ENCODE measurements at regions not wholly inside any gene's neighbourhood (a gene's known extent, or its start where the extent isn't known, plus 50 kb on each side); places are given as distances from the start of the nearest gene placed in this dataset.

DNA sequence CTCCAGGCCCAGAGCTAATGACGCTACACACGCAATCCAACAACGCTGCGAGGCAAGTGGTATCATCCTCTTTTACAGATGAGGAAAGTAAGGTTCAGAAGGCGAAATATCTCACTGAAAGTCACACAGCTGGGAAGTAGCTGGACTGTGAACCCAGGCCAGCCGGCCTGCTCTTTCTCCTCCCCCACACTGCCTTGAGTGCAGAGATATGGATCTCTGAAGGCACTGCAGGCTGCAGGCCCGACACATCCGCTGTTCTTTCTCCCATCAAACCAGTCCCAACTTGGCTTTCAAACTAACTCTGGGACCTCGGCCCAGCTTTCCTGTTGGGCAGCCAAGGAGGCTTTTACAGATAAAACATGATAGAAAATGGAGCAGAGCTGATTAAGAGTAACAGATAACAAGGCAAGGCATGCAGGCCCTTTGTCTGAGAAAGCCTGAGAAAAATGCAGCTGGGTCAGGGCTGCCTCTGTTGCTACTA lies 64.0 kb upstream of the PTPRJ start:
- TF ChIP-seq, protein P1, sequence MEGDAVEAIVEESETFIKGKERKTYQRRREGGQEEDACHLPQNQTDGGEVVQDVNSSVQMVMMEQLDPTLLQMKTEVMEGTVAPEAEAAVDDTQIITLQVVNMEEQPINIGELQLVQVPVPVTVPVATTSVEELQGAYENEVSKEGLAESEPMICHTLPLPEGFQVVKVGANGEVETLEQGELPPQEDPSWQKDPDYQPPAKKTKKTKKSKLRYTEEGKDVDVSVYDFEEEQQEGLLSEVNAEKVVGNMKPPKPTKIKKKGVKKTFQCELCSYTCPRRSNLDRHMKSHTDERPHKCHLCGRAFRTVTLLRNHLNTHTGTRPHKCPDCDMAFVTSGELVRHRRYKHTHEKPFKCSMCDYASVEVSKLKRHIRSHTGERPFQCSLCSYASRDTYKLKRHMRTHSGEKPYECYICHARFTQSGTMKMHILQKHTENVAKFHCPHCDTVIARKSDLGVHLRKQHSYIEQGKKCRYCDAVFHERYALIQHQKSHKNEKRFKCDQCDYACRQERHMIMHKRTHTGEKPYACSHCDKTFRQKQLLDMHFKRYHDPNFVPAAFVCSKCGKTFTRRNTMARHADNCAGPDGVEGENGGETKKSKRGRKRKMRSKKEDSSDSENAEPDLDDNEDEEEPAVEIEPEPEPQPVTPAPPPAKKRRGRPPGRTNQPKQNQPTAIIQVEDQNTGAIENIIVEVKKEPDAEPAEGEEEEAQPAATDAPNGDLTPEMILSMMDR (IDR thresholded peaks at IDR 0.05; ENCODE audit: low read depth, low read length) = no peak
- no peak overlapping the region for H3K4me3 ChIP-seq (ENCODE audit: low read depth, low read length)

DNA sequence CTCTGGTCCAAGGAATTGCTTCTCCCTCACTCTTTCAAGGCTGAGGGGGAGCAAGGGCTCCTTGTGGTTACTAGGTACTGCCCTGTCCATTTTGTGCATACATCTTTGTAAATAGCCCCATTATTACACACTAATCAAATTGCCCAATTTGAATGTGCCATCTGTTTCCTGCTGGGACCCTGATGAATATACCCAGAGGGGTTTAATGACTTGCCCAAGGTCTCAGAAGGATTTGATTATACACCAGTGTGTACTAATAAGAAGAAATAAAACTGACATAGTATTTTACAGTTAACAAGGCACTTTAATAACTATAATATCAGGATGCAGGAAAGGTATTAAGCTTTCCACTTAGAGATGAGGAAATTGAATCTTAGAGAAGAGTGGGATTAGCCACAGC lies 64.6 kb upstream of the PTPRJ start:
- TF ChIP-seq, protein P1 (IDR thresholded peaks at IDR 0.05; ENCODE audit: low read depth, low read length) = no peak
- H3K4me3 ChIP-seq (ENCODE audit: low read depth, low read length) = no peak overlapping the region

DNA sequence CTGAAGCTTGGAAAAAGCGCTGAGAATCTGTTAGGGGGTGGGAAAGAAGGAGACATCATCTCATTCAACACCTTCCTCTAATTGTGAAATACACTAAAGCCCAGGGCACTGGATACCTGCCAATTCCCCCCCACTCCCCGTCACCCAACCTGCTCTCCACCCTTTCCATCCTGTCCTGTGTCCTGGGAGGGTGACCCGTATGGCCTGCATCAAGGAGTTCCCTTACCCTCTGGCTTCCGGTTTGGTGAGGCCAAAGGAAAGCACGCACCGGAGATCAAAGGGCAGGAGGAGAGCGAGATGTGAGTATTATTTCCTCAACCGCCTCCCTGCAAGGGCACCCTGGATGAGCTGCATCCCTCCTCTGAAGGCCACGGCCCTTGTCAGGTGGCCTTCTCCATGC lies 65.0 kb upstream of the PTPRJ start:
- TF ChIP-seq, protein P1 (IDR thresholded peaks at IDR 0.05; ENCODE audit: low read depth, low read length) = no peak
- no peak overlapping the region for H3K4me3 ChIP-seq (ENCODE audit: low read depth, low read length)

DNA sequence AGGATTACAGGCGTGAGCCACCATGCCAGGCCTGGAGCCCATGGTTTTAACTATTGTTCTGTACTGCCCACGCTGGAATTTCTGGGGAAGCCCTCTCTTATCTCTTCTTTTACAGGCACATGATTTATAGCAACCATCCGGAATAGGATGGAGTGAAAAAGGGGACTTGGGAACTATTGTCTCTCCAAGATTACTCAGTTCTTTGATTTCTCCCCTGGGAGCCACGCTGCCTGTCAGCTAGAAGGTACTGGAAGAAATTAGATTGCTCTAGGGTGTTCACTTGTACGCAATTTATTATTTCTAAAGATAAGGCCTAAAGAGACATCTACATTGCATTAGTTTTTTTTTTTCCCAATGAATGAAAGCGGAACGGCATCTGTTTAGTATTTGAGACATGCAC lies 65.6 kb upstream of the PTPRJ start:
- H3K4me3 ChIP-seq (ENCODE audit: low read depth, low read length) = no peak overlapping the region

DNA sequence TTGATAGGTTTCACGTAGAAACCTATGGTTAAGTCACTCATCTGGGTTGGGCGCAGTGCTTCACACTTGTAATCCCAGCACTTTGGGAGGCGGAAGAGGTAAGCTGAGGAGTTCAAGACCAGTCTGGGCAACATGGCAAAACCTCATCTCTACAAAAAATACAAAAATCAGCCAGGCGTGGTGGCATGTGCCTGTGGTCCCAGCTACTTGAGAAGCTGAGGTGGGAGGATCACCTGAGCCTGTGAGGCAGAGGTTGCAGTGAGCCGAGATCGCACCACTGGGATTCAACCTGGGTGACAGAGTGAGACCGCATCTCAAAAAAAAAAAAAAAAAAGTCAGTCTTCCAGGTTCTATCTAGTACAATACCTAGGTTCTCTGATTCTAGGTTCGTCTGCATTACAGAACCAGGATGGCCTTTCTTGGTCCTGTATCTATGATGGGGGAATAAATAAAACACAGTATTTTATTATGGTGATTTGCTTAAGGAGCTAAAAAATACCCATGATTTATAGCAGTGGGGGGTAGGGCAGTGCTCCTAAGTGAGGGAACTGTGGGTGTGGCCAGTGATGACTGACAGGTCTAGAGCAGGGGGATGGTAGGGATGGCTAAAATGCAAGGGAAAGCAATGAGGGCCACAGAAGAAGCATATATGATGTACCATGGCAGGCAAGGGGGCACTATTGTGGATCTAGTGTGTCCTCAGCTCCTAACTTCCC lies 65.5 kb upstream of the NUP160 start:
- no peak overlapping the region for H3K4me3 ChIP-seq (ENCODE audit: low read depth, low read length)
- TF ChIP-seq, protein P1 (IDR thresholded peaks at IDR 0.05; ENCODE audit: low read depth, low read length) = no peak

More for the DNA sequence above, 65.6 kb upstream of the PTPRJ start:
- TF ChIP-seq, protein P1 (IDR thresholded peaks at IDR 0.05; ENCODE audit: low read depth, low read length) = no peak

DNA sequence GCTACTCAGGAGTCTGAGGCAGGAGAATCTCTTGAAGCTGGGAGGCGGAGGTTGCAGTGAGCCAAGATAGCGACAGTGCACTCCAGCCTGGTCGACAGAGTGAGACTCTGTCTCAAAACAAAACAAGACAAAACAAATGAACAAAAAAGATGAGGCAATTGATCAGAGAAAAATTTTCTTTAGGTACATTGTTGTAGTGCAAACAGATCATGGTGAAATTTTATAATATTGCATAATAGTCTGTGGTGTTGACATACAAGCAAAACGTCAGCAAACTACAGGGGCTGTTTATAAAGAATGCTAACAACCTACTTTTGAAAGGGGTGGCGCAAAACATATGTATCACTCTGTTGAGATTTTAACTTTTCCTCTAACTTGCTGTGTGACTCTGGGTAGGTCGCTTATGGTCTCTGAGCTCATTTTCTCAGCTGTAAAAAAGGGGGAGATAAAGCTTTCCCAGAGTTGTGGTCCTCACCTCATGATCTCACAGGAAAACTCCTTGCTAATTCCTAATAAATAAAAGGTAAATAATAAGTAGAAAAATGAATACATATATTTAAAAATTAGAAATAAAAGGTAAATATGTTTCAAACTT lies 64.8 kb upstream of the NUP160 start:
- no peak overlapping the region for H3K4me3 ChIP-seq (ENCODE audit: low read depth, low read length)

DNA sequence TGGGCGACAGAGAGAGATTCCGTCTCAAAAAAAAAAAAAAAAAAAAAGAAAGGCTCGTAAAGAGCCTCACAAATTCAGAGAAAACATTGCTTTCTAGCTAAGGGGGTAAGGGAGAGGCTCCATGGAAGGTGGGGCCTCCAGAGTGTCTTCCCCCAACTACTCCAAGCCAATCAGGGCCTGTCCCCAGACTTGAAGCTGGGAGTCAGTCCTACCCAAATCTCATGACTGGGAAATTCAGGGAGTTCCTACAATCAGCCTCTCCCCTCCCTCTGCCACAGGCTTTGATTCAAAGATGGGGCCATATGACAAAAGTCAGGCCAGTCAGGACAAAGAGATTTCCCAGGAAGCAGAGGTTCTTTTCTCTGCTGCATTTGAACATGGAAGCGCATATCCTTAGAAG lies 63.0 kb upstream of the NUP160 start:
- H3K4me3 ChIP-seq (ENCODE audit: low read depth, low read length) = no peak overlapping the region

More for the DNA sequence above, 64.8 kb upstream of the NUP160 start:
- TF ChIP-seq, protein P1 (IDR thresholded peaks at IDR 0.05; ENCODE audit: low read depth, low read length) = no peak

More for the DNA sequence above, 63.0 kb upstream of the NUP160 start:
- TF ChIP-seq, protein P1 (IDR thresholded peaks at IDR 0.05; ENCODE audit: low read depth, low read length) = no peak
